Midbrain (tissue), 1 donor: ENCODE measurements at regions not wholly inside any gene's neighbourhood (a gene's known extent, or its start where the extent isn't known, plus 50 kb on each side); places are given as distances from the start of the nearest gene placed in this dataset.

ENCODE experiments used
- DNase-seq: peaks from one replicate; lab custom pipeline; 2025; lab: John Stamatoyannopoulos, UW

- DNase-seq, result no peak
Measured at GRCh38 chr6:110033101-110033500, 55.0 kb downstream of the GPR6 start.

- DNase-seq, result no peak
Measured at GRCh38 chr6:110033749-110034666, 55.9 kb downstream of the GPR6 start.

- no peak for DNase-seq
Measured at GRCh38 chr6:110034667-110035036, 56.5 kb downstream of the GPR6 start.

GRCh38 chr6:110035321-110035720 lies 57.2 kb downstream of the GPR6 start:
- no peak for DNase-seq

GRCh38 chr6:110036408-110037302 lies 58.5 kb downstream of the GPR6 start:
- DNase-seq, result no peak

GRCh38 chr6:110037726-110038295 lies 59.7 kb downstream of the GPR6 start:
- DNase-seq, result peak; percentile 2

- peak; percentile 87 for DNase-seq
Measured at GRCh38 chr6:110039364-110039980, 61.4 kb downstream of the GPR6 start.

- DNase-seq, result no peak
Measured at GRCh38 chr6:110039981-110040383, 61.9 kb downstream of the GPR6 start.

GRCh38 chr6:110040716-110041115 lies 62.6 kb downstream of the GPR6 start:
- DNase-seq, result no peak

GRCh38 chr6:110041126-110041525 lies 63.0 kb downstream of the GPR6 start:
- no peak for DNase-seq

GRCh38 chr6:110041830-110042229 lies 63.7 kb downstream of the GPR6 start:
- no peak for DNase-seq

GRCh38 chr6:110042670-110043296 lies 64.7 kb downstream of the GPR6 start:
- no peak for DNase-seq

- no peak for DNase-seq
Measured at GRCh38 chr6:110043366-110043994, 65.4 kb downstream of the GPR6 start.

- DNase-seq, result no peak
Measured at GRCh38 chr6:110044096-110044495, 66.0 kb downstream of the GPR6 start.

GRCh38 chr6:110044622-110045021 lies 66.5 kb downstream of the GPR6 start:
- DNase-seq, result no peak

GRCh38 chr6:110048221-110048875 lies 70.2 kb downstream of the GPR6 start:
- DNase-seq, result no peak

- DNase-seq, result no peak
Measured at GRCh38 chr6:110049696-110050439, 71.8 kb downstream of the GPR6 start.
